ENCODE measurements at regions not wholly inside any gene's neighbourhood (a gene's known extent, or its start where the extent isn't known, plus 50 kb on each side); places are given as distances from the start of the nearest gene placed in this dataset.
"Not testable (repeated sequence)": the region's sequence is repeated elsewhere in the genome, so short reads cannot be mapped to it uniquely, and the experiment has no call there.

GRCh38 chr1:95167503-95167902, 50.3 kb downstream of the TLCD4 start:
- H3K4me3 ChIP-seq (ENCODE audit: low read depth, low read length); in situ Hi-C loops (cut with HindIII; ENCODE audit: low sequenced_read_pairs): not testable (repeated sequence)
- peak; percentile 39 for DNase-seq (ENCODE audit: low read depth)

DNA sequence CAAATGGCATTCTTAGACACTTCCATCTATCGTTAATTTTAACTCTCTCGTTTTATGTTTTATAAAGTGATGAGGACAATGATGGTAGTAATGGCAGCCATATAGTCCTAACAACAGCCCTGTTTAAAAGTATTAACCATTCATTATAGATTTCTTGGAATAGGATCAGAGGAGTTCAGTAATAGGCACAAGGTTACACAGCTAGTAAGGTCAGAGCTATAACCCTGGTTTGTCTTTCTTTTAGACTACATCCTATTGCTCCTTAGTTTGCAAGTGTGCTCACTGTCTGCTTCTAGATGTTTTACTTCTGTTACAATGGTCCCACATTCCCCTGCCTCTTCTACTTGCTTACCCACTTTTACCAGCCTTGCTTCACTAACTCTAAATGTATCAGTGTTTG, 50.9 kb downstream of the TLCD4 start:
- no peak overlapping the region for H3K4me3 ChIP-seq (ENCODE audit: low read depth, low read length)
- in situ Hi-C loops (cut with HindIII; ENCODE audit: low sequenced_read_pairs): no loop called here
- TF ChIP-seq, protein P1, sequence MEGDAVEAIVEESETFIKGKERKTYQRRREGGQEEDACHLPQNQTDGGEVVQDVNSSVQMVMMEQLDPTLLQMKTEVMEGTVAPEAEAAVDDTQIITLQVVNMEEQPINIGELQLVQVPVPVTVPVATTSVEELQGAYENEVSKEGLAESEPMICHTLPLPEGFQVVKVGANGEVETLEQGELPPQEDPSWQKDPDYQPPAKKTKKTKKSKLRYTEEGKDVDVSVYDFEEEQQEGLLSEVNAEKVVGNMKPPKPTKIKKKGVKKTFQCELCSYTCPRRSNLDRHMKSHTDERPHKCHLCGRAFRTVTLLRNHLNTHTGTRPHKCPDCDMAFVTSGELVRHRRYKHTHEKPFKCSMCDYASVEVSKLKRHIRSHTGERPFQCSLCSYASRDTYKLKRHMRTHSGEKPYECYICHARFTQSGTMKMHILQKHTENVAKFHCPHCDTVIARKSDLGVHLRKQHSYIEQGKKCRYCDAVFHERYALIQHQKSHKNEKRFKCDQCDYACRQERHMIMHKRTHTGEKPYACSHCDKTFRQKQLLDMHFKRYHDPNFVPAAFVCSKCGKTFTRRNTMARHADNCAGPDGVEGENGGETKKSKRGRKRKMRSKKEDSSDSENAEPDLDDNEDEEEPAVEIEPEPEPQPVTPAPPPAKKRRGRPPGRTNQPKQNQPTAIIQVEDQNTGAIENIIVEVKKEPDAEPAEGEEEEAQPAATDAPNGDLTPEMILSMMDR (IDR thresholded peaks at IDR 0.05; ENCODE audit: low read depth, low read length, missing control alignments): no peak
- DNase-seq (ENCODE audit: low read depth): no peak

- in situ Hi-C loops (cut with HindIII; ENCODE audit: low sequenced_read_pairs): no loop called here
- TF ChIP-seq, protein P1 (IDR thresholded peaks at IDR 0.05; ENCODE audit: low read depth, low read length, missing control alignments): no peak
- no peak for DNase-seq (ENCODE audit: low read depth)
- no peak overlapping the region for H3K4me3 ChIP-seq (ENCODE audit: low read depth, low read length)
Observed at GRCh38 chr1:95168761-95169351, 51.7 kb downstream of the TLCD4 start.

DNA sequence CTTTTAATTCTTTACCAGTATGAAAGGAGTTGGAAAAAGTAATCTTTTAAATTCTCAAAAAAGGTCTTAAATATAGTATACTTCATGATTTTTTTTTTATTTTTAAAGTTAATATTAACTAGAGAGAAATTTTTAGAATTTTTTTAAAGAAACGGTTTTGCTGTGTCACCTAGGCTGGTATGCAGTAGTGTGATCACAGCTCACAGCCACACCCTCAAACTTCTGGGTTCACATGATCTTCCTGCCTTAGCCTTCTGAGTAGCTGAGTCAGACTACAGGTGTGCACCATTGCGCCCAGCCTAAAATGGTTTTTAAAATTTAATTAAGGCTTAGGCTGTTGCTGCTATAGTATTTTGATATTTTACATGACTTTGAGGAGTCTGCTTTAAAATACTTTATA, 52.4 kb downstream of the TLCD4 start:
- TF ChIP-seq, protein P1 (IDR thresholded peaks at IDR 0.05; ENCODE audit: low read depth, low read length, missing control alignments): no peak
- in situ Hi-C loops (cut with HindIII; ENCODE audit: low sequenced_read_pairs): no loop called here
- H3K4me3 ChIP-seq (ENCODE audit: low read depth, low read length): no peak overlapping the region
- no peak for DNase-seq (ENCODE audit: low read depth)

DNA sequence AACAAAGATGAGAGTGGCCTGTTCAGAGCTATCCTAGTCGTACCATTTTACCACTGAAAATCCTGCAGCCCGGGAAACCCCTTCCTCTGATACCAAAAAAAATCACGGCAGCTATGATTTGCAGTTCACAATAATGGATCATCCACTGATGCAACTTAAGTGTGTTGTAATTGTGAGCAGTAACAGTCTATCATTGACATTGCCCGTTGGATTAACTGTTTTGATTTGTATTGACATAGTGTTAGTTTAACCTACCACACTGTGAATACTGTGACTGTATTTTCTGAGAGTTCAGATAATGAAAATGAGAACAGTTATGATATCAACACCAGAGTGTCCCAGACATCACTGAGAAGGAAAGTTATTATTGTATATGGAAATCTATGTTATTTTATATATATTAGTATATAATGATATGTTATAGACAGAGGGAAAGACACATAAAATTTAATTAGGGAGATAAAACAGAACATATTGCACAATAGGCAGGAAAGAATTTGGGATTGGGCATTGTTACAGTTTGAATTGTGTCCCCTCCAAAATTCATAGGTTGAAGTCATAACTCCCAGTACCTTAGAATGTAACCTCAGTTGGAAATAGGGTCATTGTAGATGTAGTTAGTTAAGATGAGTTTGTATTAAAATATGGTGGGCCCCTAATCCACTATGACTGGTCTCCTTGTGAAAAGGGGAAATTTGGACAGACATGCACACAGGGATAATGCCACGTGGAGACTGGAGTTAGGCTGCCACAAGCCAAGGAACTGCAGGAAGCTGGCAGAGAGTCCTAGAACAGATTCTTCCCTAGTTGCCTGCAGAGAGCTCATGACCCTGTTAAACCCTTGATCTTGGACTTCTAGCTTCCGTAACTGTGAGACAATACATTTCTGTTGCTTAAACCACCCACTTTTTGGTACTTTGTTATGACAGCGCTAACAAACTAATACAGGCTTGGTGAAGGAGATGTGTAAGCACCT, 54.4 kb downstream of the TLCD4 start:
- TF ChIP-seq, protein P1 (IDR thresholded peaks at IDR 0.05; ENCODE audit: low read depth, low read length, missing control alignments): no peak
- DNase-seq (ENCODE audit: low read depth): peak; percentile 5
- no peak overlapping the region for H3K4me3 ChIP-seq (ENCODE audit: low read depth, low read length)
- in situ Hi-C loops (cut with HindIII; ENCODE audit: low sequenced_read_pairs): no loop called here

GRCh38 chr1:95176861-95177260, 57.1 kb upstream of the RWDD3 start:
- TF ChIP-seq, protein P1 (IDR thresholded peaks at IDR 0.05; ENCODE audit: low read depth, low read length, missing control alignments): no peak
- H3K4me3 ChIP-seq (ENCODE audit: low read depth, low read length): no peak overlapping the region
- in situ Hi-C loops (cut with HindIII; ENCODE audit: low sequenced_read_pairs): no loop called here
- no peak for DNase-seq (ENCODE audit: low read depth)
